Smooth muscle cell (in vitro differentiated cells): ENCODE measurements at regions not wholly inside any gene's neighbourhood (a gene's known extent, or its start where the extent isn't known, plus 50 kb on each side); places are given as distances from the start of the nearest gene placed in this dataset.

Source experiments
- DNase-seq: peaks from one replicate; lab custom pipeline; 2025; ENCODE audit not compliant: unreplicated experiment; lab: John Stamatoyannopoulos, UW
- H2AFZ ChIP-seq: fragments of 200-600 bp; sonication (generic); 2 replicates; pipeline ENCODE4 v1.6.0; 2016; ENCODE audit warnings: antibody characterized with exemption, low read depth, mild to moderate bottlenecking
- H3F3A ChIP-seq: fragments of 200-600 bp; sonication (generic); 2 replicates; pipeline ENCODE4 v1.6.0; 2017; ENCODE audit warnings: antibody characterized with exemption, low read depth
- H3K27ac ChIP-seq: fragments of 200-600 bp; sonication (generic); 2 replicates; pipeline ENCODE4 v1.5.1; 2016; ENCODE audit warnings: low read depth, mild to moderate bottlenecking
- H3K27me3 ChIP-seq: fragments of 200-600 bp; sonication (generic); 2 replicates; pipeline ENCODE4 v1.6.1; 2016; ENCODE audit warnings: low read depth, mild to moderate bottlenecking
- H3K36me3 ChIP-seq: fragments of 200-600 bp; sonication (generic); 2 replicates; pipeline ENCODE4 v1.5.1; 2016; ENCODE audit warnings: low read depth
- H3K4me1 ChIP-seq: fragments of 200-600 bp; sonication (generic); 2 replicates; pipeline ENCODE4 v1.5.1; 2016; ENCODE audit warnings: low read depth
- H3K4me2 ChIP-seq: fragments of 200-600 bp; sonication (generic); 2 replicates; pipeline ENCODE4 v1.6.0; 2016; ENCODE audit warnings: mild to moderate bottlenecking
- H3K4me3 ChIP-seq: fragments of 200-600 bp; sonication (generic); 2 replicates; pipeline ENCODE4 v1.5.1; 2016; ENCODE audit warnings: mild to moderate bottlenecking
- H3K79me2 ChIP-seq: fragments of 200-600 bp; sonication (generic); 2 replicates; pipeline ENCODE4 v1.6.0; 2016; ENCODE audit warnings: low read depth, mild to moderate bottlenecking
- H3K9ac ChIP-seq: fragments of 200-600 bp; sonication (generic); 2 replicates; pipeline ENCODE4 v1.6.0; 2016; ENCODE audit warnings: low read depth
- H3K9me3 ChIP-seq: fragments of 200-600 bp; sonication (generic); replicated peaks from 2 replicates; pipeline ENCODE4 v1.5.1; 2016; ENCODE audit warnings: low read depth
- H4K20me1 ChIP-seq: fragments of 200-600 bp; sonication (generic); 2 replicates; pipeline ENCODE4 v1.6.0; 2016; ENCODE audit warnings: low read depth
- CTCF ChIP-seq: fragments of 200-600 bp; sonication (generic); IDR thresholded peaks from 2 replicates; pipeline ENCODE4 v1.5.1; 2017; ENCODE audit warnings: borderline replicate concordance, mild to moderate bottlenecking, antibody characterized with exemption; ENCODE audit not compliant: insufficient read depth, poor library complexity, severe bottlenecking
- WGBS: methylation state at CpG from one replicate; pipeline ENCODE4 v1.1.7; 2016; ENCODE audit warnings: low lambda C conversion rate; 5-methylcytosine and 5-hydroxymethylcytosine counted together

- no peaks in the 10 kb centered on the region for H3K36me3 ChIP-seq
- H3F3A ChIP-seq = no peaks in the 10 kb centered on the region
- peaks cover 9% of the 10 kb centered on the region for H3K4me1 ChIP-seq
- H3K27ac ChIP-seq = no peak overlapping the region
- H3K9ac ChIP-seq = peak overlapping the region; percentile 13
- peak overlapping the region; percentile 78 for H2AFZ ChIP-seq
- H3K4me2 ChIP-seq = peak overlapping the region; percentile 76
- no peaks in the 10 kb centered on the region for H3K79me2 ChIP-seq
- H4K20me1 ChIP-seq = no peaks in the 10 kb centered on the region
- TF ChIP-seq CTCF = no peak
- no peaks in the 10 kb centered on the region for H3K27me3 ChIP-seq
- WGBS = 32% methylated on average over 3 of the region's 3 CpGs
- H3K4me3 ChIP-seq = no peak overlapping the region
- no peaks in the 10 kb centered on the region for H3K9me3 ChIP-seq
- no peak for DNase-seq
Observed at GRCh38 chr3:146818866-146819265, 213.7 kb upstream of the PLSCR5 start.

- Histone ChIP-seq H3K4me2 (peak overlapping the region; percentile 76), H3K27ac (no peak overlapping the region), H3K27me3 (no peaks in the 10 kb centered on the region), H3K9me3 (no peaks in the 10 kb centered on the region), H3K4me3 (no peak overlapping the region), H2AFZ (peak overlapping the region; percentile 78), H3K36me3 (no peaks in the 10 kb centered on the region), H3K9ac (peak overlapping the region; percentile 13), H3K79me2 (no peaks in the 10 kb centered on the region), H3K4me1 (peaks cover 9% of the 10 kb centered on the region), H3F3A (no peaks in the 10 kb centered on the region), H4K20me1 (no peaks in the 10 kb centered on the region)
- WGBS = 68% methylated on average over 4 of the region's 4 CpGs
- DNase-seq = no peak
- no peak for TF ChIP-seq CTCF
Observed at GRCh38 chr3:146818301-146818700, 213.2 kb upstream of the PLSCR5 start.

- DNase-seq = no peak
- TF ChIP-seq CTCF = peak; percentile 50
- Histone ChIP-seq H3K79me2 (no peaks in the 10 kb centered on the region), H3K9ac (no peak overlapping the region), H3K36me3 (no peaks in the 10 kb centered on the region), H4K20me1 (no peaks in the 10 kb centered on the region), H3F3A (no peaks in the 10 kb centered on the region), H3K4me2 (no peak overlapping the region), H3K27ac (no peak overlapping the region), H3K4me1 (peaks cover 9% of the 10 kb centered on the region), H3K4me3 (no peak overlapping the region), H3K9me3 (no peaks in the 10 kb centered on the region), H3K27me3 (no peaks in the 10 kb centered on the region), H2AFZ (no peak overlapping the region)
- 67% methylated on average over 2 of the region's 2 CpGs for WGBS
Observed at GRCh38 chr3:146817704-146818103, 212.6 kb upstream of the PLSCR5 start.

GRCh38 chr3:146814601-146815315 lies 209.6 kb upstream of the PLSCR5 start:
- Histone ChIP-seq H3K4me2 (peak overlapping the region; percentile 18), H2AFZ (peak overlapping the region; percentile 25)

More at GRCh38 chr3:146814601-146815315, 209.6 kb upstream of the PLSCR5 start:
- Histone ChIP-seq H3K4me3 (no peak overlapping the region), H3K4me1 (peaks cover 9% of the 10 kb centered on the region), H3K27ac (peak overlapping the region; percentile 64), H3K9me3 (no peaks in the 10 kb centered on the region), H3K79me2 (no peaks in the 10 kb centered on the region), H3K9ac (no peak overlapping the region), H4K20me1 (no peaks in the 10 kb centered on the region), H3K27me3 (no peaks in the 10 kb centered on the region), H3F3A (no peaks in the 10 kb centered on the region), H3K36me3 (no peaks in the 10 kb centered on the region)
- DNase-seq = no peak
- 38% methylated on average over 1 of the region's 1 CpG for WGBS
- TF ChIP-seq CTCF = no peak
